Bronchial epithelial cell (primary cell): ENCODE measurements at regions not wholly inside any gene's neighbourhood (a gene's known extent, or its start where the extent isn't known, plus 50 kb on each side); places are given as distances from the start of the nearest gene placed in this dataset.
A peak's percentile ranks its signal among the peaks of the same experiment; 100 is the strongest.

Experiments used
- DNase-seq: peaks from one replicate; pipeline ENCODE4 v3.0.0-alpha.2; 2010; ENCODE audit warnings: low read depth
- FAIRE-seq: peaks from 2 replicates; lab custom pipeline; 2011; peaks lifted over from hg19 to GRCh38; lab: Jason Lieb, UNC
- H3K27me3 ChIP-seq: 2 replicates; pipeline ENCODE4 v1.5.1; 2011; ENCODE audit warnings: low read length; ENCODE audit not compliant: control insufficient read depth, insufficient read depth
- H3K36me3 ChIP-seq: 2 replicates; pipeline ENCODE4 v1.5.1; 2011; ENCODE audit warnings: low read length; ENCODE audit not compliant: control insufficient read depth, insufficient read depth
- H3K4me3 ChIP-seq: 2 replicates; pipeline ENCODE4 v1.5.1; 2011; ENCODE audit warnings: mild to moderate bottlenecking, low read depth, low read length, control low read depth
- TF ChIP-seq, protein P1 (sequence below): IDR thresholded peaks from 2 replicates; pipeline ENCODE4 v1.5.1; 2011; ENCODE audit warnings: mild to moderate bottlenecking, moderate library complexity, low read length, control low read depth, inconsistent platforms; ENCODE audit not compliant: insufficient read depth, severe bottlenecking

DNA sequence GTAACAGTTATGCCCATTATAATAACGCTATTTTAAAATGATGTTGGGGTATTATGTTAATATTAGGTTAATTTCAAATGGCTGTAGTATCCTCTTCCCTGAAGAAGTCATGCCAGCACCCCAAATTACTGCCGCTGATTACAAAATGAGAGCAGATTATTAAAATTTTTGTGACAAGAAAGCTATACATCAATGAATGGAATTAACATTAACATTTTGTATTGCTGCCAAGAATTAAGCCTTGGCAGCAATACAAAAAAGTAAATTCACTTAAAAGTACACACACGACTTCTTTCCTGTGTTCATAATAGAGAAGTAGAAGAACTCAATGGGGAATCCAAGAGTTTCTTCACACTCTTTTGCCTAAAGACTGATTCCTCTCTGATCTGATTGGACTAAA is 482.8 kb downstream of the STIM2 start:
- H3K36me3 ChIP-seq: no peaks in the 10 kb centered on the region
- H3K4me3 ChIP-seq: no peak overlapping the region
- DNase-seq: no peak
- no peak for FAIRE-seq
- TF ChIP-seq, protein P1, sequence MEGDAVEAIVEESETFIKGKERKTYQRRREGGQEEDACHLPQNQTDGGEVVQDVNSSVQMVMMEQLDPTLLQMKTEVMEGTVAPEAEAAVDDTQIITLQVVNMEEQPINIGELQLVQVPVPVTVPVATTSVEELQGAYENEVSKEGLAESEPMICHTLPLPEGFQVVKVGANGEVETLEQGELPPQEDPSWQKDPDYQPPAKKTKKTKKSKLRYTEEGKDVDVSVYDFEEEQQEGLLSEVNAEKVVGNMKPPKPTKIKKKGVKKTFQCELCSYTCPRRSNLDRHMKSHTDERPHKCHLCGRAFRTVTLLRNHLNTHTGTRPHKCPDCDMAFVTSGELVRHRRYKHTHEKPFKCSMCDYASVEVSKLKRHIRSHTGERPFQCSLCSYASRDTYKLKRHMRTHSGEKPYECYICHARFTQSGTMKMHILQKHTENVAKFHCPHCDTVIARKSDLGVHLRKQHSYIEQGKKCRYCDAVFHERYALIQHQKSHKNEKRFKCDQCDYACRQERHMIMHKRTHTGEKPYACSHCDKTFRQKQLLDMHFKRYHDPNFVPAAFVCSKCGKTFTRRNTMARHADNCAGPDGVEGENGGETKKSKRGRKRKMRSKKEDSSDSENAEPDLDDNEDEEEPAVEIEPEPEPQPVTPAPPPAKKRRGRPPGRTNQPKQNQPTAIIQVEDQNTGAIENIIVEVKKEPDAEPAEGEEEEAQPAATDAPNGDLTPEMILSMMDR: no peak
- H3K27me3 ChIP-seq: no peaks in the 10 kb centered on the region

DNA sequence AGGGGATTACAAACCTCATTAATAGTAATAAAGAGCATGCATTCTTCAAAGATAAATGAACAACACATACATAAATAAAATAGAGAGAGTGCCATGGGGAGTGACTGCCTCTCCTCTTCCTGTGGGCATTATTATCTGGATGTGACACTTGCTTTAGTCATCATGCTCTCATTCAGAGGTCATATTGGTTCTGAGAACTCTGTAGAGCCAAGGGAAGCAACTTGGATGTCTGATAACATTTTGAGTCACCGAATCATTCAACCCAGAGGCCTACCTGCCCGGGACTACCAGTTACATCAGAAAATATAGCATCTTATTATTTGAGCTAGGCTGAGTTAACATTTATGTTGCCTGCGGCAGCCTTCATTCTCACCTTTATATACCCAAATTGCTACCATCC is 489.5 kb downstream of the STIM2 start:
- no peaks in the 10 kb centered on the region for H3K27me3 ChIP-seq
- FAIRE-seq (peak; percentile 70), DNase-seq (peak; percentile 96)
- H3K36me3 ChIP-seq: no peaks in the 10 kb centered on the region
- TF ChIP-seq, protein P1: no peak
- no peak overlapping the region for H3K4me3 ChIP-seq

DNA sequence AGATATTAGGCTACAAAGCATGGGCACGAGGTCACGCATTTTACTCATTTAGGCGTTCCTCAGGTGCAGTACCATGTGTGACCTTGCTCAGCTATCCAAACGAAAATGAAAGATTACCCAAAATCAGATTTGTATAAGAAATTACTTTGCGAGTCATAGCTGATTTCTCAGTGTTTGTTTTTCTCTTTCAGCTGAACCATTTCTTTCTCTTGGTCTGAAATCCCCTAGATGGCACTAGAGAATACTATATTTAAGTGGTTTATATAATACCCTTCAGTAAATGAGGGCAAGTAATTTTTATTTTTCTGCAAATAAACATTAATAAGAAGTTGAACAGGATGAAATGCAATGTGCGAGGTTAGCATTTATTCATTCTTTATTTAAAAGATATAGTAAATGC is 496.6 kb downstream of the STIM2 start:
- no peaks in the 10 kb centered on the region for H3K27me3 ChIP-seq
- FAIRE-seq: no peak
- DNase-seq: peak; percentile 36

DNA sequence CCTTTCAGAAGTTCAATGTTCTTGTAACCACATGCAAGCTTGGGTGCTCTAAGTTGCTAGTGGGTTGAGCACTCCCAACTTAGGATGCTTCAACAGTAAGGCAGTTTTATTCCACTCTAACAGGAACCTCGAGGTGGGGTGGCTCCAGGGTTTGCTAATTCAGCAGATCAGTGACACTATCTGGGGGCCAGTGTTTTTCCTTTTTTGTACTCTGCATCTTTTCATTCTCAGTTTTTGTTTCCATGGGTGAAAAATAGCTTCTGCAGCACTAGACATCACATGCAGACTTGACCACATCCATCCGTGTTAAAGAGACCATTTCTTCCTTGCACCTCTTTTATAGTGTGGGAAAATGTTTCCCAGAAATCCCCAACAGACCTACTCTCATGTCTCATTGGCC is 497.6 kb downstream of the STIM2 start:
- no peak for FAIRE-seq
- DNase-seq: no peak
- TF ChIP-seq, protein P1: no peak
- Histone ChIP-seq H3K36me3 (no peaks in the 10 kb centered on the region), H3K4me3 (no peak overlapping the region), H3K27me3 (no peaks in the 10 kb centered on the region)

More for the DNA sequence above, 496.6 kb downstream of the STIM2 start:
- Histone ChIP-seq H3K36me3 (no peaks in the 10 kb centered on the region), H3K4me3 (no peak overlapping the region)
- TF ChIP-seq, protein P1: no peak

DNA sequence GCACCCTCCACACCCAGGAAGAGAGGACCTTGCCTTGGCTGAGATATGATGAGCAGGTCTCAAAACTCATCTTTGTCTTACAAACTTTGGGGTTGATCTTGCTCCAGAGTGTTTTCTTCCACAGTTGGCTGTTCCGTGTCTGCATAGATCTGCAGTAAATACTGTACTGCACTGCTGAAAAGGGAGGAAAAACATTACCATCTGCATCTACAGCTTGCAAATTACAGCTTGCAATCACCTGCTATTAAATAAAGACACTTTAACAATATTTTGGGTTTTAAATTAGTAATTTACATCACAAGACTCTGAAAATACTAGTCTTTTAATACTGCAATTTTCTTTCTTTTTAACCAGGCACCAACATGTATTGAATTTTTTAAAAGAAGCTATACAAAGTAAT is 499.5 kb downstream of the STIM2 start:
- DNase-seq (no peak), FAIRE-seq (no peak)
- Histone ChIP-seq H3K4me3 (no peak overlapping the region), H3K36me3 (no peaks in the 10 kb centered on the region), H3K27me3 (no peaks in the 10 kb centered on the region)
- TF ChIP-seq, protein P1: no peak

DNA sequence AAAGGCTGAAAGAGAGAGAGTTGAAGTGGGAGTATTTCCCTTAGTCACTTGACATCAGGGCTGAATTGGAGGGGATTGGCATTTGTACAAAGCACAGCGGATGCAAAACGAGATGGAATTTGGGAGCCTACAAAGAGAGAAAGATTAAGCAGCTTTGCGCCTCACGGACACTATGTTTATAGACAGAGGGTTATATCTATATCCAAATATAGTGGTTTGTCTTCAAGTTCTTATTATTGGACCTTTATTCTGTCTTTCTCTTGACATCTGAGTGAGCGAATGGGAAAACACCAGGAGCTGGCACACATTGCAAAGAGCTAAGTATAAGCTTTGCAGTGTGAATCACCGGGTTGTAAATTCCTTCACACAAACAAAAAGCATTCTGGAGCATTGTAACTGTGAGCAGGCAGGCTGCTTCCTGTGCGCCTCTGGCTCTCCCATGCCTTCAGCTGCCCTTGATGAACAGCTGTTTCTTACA is 500.2 kb downstream of the STIM2 start:
- no peaks in the 10 kb centered on the region for H3K27me3 ChIP-seq
- H3K4me3 ChIP-seq: no peak overlapping the region
- no peaks in the 10 kb centered on the region for H3K36me3 ChIP-seq
- DNase-seq (peak; percentile 13), FAIRE-seq (no peak)
- TF ChIP-seq, protein P1: no peak
